ENCODE measurements at regions not wholly inside any gene's neighbourhood (a gene's known extent, or its start where the extent isn't known, plus 50 kb on each side); places are given as distances from the start of the nearest gene placed in this dataset.

DNA sequence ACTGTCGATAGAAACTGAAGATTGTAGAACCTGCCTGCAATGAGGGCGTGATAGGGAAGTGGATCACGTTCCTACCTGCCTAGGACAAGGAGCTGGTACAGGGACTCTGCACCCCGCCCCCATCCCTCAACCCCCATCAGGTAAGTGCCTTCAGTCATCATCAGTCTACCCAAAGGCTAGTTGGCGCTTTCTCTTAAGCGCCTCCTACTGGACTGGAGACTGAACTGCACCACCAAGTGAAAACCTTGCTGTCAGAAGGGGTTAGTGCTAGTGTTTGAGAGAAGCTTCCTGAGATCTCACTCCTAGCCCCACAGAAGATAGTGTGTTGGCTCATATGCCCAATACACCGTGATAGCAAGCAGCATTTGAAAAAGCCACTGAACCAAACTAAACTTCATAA, 706.5 kb upstream of the MAN1A1 start (continued):
- no peak for TF ChIP-seq POLR2AphosphoS5 (IDR thresholded peaks at IDR 0.05; ENCODE audit: low read depth)
- TF ChIP-seq CTCF (conservative IDR thresholded peaks at IDR 0.05; ENCODE audit: low read depth in 2 of 2): peak; percentile 86 to 87

DNA sequence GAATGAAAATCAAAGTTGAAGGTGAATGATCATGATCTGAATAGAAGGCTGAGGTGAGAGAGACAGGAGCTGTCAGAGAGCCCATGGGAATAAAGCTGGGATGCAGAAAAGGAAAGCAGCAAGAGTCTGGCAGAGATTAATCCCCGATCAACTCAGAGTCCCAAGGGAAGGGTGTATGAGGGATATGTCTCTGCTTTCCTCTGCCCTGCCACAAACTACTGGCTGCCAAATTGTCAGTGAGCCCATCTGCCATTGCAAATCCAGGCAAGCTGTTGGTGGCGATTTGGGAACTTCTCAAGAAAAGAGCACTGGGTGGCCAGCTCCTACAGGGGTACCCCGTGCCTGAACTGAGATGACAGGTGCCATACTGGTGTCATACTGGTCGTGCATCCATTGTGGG, 705.5 kb upstream of the MAN1A1 start:
- H3K4me3 ChIP-seq: no peak overlapping the region
- Mint-ChIP-seq H3K36me3 (ENCODE audit: low read depth) (no peaks in the 10 kb centered on the region), H3K4me3 (no peak overlapping the region)
- TF ChIP-seq ETS1 (IDR thresholded peaks at IDR 0.05) (no peak), STAT1 (IDR thresholded peaks at IDR 0.05; ENCODE audit: unreplicated experiment) (no peak), NANOG (IDR thresholded peaks at IDR 0.05; ENCODE audit: borderline replicate concordance) (no peak), ZNF114 (CRISPR knock-in tag; IDR thresholded peaks at IDR 0.05) (no peak), JUNB (IDR thresholded peaks at IDR 0.05; ENCODE audit: unreplicated experiment) (no peak), CREB1 (CRISPR knock-in tag; IDR thresholded peaks at IDR 0.05; ENCODE audit: low read depth) (no peak), REST (IDR thresholded peaks at IDR 0.05; ENCODE audit: unreplicated experiment) (no peak), EZH2phosphoT487 (IDR thresholded peaks at IDR 0.05; ENCODE audit: unreplicated experiment) (no peak), CTCF (conservative IDR thresholded peaks at IDR 0.05; ENCODE audit: low read depth in 2 of 2) (no peak)
- TF ChIP-seq, protein P1, sequence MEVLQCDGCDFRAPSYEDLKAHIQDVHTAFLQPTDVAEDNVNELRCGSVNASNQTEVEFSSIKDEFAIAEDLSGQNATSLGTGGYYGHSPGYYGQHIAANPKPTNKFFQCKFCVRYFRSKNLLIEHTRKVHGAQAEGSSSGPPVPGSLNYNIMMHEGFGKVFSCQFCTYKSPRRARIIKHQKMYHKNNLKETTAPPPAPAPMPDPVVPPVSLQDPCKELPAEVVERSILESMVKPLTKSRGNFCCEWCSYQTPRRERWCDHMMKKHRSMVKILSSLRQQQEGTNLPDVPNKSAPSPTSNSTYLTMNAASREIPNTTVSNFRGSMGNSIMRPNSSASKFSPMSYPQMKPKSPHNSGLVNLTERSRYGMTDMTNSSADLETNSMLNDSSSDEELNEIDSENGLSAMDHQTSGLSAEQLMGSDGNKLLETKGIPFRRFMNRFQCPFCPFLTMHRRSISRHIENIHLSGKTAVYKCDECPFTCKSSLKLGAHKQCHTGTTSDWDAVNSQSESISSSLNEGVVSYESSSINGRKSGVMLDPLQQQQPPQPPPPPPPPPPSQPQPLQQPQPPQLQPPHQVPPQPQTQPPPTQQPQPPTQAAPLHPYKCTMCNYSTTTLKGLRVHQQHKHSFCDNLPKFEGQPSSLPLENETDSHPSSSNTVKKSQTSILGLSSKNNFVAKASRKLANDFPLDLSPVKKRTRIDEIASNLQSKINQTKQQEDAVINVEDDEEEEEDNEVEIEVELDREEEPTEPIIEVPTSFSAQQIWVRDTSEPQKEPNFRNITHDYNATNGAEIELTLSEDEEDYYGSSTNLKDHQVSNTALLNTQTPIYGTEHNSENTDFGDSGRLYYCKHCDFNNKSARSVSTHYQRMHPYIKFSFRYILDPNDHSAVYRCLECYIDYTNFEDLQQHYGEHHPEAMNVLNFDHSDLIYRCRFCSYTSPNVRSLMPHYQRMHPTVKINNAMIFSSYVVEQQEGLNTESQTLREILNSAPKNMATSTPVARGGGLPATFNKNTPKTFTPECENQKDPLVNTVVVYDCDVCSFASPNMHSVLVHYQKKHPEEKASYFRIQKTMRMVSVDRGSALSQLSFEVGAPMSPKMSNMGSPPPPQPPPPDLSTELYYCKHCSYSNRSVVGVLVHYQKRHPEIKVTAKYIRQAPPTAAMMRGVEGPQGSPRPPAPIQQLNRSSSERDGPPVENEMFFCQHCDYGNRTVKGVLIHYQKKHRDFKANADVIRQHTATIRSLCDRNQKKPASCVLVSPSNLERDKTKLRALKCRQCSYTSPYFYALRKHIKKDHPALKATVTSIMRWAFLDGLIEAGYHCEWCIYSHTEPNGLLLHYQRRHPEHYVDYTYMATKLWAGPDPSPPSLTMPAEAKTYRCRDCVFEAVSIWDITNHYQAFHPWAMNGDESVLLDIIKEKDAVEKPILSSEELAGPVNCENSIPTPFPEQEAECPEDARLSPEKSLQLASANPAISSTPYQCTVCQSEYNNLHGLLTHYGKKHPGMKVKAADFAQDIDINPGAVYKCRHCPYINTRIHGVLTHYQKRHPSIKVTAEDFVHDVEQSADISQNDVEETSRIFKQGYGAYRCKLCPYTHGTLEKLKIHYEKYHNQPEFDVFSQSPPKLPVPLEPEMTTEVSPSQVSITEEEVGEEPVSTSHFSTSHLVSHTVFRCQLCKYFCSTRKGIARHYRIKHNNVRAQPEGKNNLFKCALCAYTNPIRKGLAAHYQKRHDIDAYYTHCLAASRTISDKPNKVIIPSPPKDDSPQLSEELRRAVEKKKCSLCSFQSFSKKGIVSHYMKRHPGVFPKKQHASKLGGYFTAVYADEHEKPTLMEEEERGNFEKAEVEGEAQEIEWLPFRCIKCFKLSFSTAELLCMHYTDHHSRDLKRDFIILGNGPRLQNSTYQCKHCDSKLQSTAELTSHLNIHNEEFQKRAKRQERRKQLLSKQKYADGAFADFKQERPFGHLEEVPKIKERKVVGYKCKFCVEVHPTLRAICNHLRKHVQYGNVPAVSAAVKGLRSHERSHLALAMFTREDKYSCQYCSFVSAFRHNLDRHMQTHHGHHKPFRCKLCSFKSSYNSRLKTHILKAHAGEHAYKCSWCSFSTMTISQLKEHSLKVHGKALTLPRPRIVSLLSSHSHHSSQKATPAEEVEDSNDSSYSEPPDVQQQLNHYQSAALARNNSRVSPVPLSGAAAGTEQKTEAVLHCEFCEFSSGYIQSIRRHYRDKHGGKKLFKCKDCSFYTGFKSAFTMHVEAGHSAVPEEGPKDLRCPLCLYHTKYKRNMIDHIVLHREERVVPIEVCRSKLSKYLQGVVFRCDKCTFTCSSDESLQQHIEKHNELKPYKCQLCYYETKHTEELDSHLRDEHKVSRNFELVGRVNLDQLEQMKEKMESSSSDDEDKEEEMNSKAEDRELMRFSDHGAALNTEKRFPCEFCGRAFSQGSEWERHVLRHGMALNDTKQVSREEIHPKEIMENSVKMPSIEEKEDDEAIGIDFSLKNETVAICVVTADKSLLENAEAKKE (CRISPR knock-in tag; IDR thresholded peaks at IDR 0.05): no peak

More for the DNA sequence above, 705.5 kb upstream of the MAN1A1 start:
- no peaks in the 10 kb centered on the region for H3K27me3 ChIP-seq (ENCODE audit: insufficient read depth)
- DNase-seq (ENCODE audit: low spot score) (no peak), ATAC-seq (no peak)
- H3K27ac ChIP-seq (ENCODE audit: low read depth): no peak overlapping the region
- Mint-ChIP-seq H3K9me3 (peaks cover 10% of the 10 kb centered on the region; the same call in 2 of the 3 replicates), H3K27ac (no peak overlapping the region), H3K4me1 (no peaks in the 10 kb centered on the region; the same call in 2 of the 3 replicates), H3K27me3 (ENCODE audit: insufficient read depth, low read depth, poor library complexity) (peaks cover 3% of the 10 kb centered on the region)
- no peak overlapping the region for H3K4me2 ChIP-seq
- no peaks in the 10 kb centered on the region for H3K36me3 ChIP-seq (ENCODE audit: insufficient read depth)
- no peaks in the 10 kb centered on the region; the same call in 1 of the 2 replicates for H3K9me2 ChIP-seq (ENCODE audit: insufficient read depth)
- H3K4me1 ChIP-seq (ENCODE audit: insufficient read depth): no peaks in the 10 kb centered on the region
- H3K79me2 ChIP-seq (replicated peaks; ENCODE audit: insufficient read depth): no peaks in the 10 kb centered on the region
- H3F3A ChIP-seq (replicated peaks; ENCODE audit: low read depth): no peaks in the 10 kb centered on the region
- H4K20me1 ChIP-seq (replicated peaks; ENCODE audit: insufficient read depth): no peaks in the 10 kb centered on the region
- no peak overlapping the region for H2AFZ ChIP-seq
